HL-60 (cell line): ENCODE measurements at regions not wholly inside any gene's neighbourhood (a gene's known extent, or its start where the extent isn't known, plus 50 kb on each side); places are given as distances from the start of the nearest gene placed in this dataset.

Source experiments
- GABPA ChIP-seq: IDR thresholded peaks from 2 replicates; pipeline ENCODE4 v1.6.1; 2012; ENCODE audit warnings: low read depth
- TF ChIP-seq, protein P1 (sequence below): IDR thresholded peaks from one replicate; pipeline ENCODE4 v1.5.1; 2011; ENCODE audit warnings: low read length, control low read depth, inconsistent platforms; ENCODE audit not compliant: insufficient read depth
- TF ChIP-seq, protein P2 (sequence below): IDR thresholded peaks from 2 replicates; pipeline ENCODE4 v1.6.1; 2012; ENCODE audit warnings: low read depth; ENCODE audit not compliant: insufficient replicate concordance

DNA sequence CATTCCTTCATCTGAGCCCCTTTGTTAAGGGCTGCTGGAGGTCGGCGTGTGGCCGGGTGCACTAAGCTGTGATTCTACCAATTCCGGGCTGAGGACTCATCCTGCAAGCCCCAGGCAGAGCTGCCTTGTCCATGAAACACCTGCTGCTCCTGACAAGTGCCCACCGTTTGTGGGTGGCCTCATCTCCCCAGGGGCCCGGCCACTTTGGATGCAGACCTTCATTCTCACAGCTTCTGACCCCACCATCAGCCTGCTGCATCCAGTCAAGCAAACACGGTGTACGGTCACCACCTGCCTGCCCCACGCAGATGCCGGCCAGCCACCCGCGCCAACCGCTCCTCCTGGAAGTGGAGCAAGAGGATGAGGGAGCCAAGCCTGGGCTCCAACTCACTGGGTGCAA is 382.7 kb downstream of the THBS2 start:
- TF ChIP-seq GABPA = no peak
- TF ChIP-seq, protein P1, sequence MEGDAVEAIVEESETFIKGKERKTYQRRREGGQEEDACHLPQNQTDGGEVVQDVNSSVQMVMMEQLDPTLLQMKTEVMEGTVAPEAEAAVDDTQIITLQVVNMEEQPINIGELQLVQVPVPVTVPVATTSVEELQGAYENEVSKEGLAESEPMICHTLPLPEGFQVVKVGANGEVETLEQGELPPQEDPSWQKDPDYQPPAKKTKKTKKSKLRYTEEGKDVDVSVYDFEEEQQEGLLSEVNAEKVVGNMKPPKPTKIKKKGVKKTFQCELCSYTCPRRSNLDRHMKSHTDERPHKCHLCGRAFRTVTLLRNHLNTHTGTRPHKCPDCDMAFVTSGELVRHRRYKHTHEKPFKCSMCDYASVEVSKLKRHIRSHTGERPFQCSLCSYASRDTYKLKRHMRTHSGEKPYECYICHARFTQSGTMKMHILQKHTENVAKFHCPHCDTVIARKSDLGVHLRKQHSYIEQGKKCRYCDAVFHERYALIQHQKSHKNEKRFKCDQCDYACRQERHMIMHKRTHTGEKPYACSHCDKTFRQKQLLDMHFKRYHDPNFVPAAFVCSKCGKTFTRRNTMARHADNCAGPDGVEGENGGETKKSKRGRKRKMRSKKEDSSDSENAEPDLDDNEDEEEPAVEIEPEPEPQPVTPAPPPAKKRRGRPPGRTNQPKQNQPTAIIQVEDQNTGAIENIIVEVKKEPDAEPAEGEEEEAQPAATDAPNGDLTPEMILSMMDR = no peak
- TF ChIP-seq, protein P2, sequence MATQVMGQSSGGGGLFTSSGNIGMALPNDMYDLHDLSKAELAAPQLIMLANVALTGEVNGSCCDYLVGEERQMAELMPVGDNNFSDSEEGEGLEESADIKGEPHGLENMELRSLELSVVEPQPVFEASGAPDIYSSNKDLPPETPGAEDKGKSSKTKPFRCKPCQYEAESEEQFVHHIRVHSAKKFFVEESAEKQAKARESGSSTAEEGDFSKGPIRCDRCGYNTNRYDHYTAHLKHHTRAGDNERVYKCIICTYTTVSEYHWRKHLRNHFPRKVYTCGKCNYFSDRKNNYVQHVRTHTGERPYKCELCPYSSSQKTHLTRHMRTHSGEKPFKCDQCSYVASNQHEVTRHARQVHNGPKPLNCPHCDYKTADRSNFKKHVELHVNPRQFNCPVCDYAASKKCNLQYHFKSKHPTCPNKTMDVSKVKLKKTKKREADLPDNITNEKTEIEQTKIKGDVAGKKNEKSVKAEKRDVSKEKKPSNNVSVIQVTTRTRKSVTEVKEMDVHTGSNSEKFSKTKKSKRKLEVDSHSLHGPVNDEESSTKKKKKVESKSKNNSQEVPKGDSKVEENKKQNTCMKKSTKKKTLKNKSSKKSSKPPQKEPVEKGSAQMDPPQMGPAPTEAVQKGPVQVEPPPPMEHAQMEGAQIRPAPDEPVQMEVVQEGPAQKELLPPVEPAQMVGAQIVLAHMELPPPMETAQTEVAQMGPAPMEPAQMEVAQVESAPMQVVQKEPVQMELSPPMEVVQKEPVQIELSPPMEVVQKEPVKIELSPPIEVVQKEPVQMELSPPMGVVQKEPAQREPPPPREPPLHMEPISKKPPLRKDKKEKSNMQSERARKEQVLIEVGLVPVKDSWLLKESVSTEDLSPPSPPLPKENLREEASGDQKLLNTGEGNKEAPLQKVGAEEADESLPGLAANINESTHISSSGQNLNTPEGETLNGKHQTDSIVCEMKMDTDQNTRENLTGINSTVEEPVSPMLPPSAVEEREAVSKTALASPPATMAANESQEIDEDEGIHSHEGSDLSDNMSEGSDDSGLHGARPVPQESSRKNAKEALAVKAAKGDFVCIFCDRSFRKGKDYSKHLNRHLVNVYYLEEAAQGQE = no peak
